ENCODE measurements at regions not wholly inside any gene's neighbourhood (a gene's known extent, or its start where the extent isn't known, plus 50 kb on each side); places are given as distances from the start of the nearest gene placed in this dataset.

- TF ChIP-seq CTCF (IDR thresholded peaks at IDR 0.05) (no peak), EZH2 (IDR thresholded peaks at IDR 0.05; ENCODE audit: borderline replicate concordance, insufficient read depth, low read depth, low read length, poor library complexity, severe bottlenecking) (no peak)
Observed at GRCh38 chr10:78866731-78867554, 201.8 kb upstream of the ZMIZ1 start.
